ENCODE measurements at regions not wholly inside any gene's neighbourhood (a gene's known extent, or its start where the extent isn't known, plus 50 kb on each side); places are given as distances from the start of the nearest gene placed in this dataset.
"Not testable (repeated sequence)": the region's sequence is repeated elsewhere in the genome, so short reads cannot be mapped to it uniquely, and the experiment has no call there.

GRCh38 chr2:147614471-147614870 lies 230.4 kb upstream of the ACVR2A start:
- in situ Hi-C loops (cut with MboI; ENCODE audit: low sequenced_read_pairs) = no loop called here

- in situ Hi-C loops (cut with MboI; ENCODE audit: low sequenced_read_pairs) = no loop called here
Measured at GRCh38 chr2:147610496-147611040, 234.3 kb upstream of the ACVR2A start.

GRCh38 chr2:147609301-147609700 lies 235.5 kb upstream of the ACVR2A start:
- in situ Hi-C loops (cut with MboI; ENCODE audit: low sequenced_read_pairs) = no loop called here

GRCh38 chr2:147607379-147607778 lies 237.4 kb upstream of the ACVR2A start:
- in situ Hi-C loops (cut with MboI; ENCODE audit: low sequenced_read_pairs) = no loop called here

GRCh38 chr2:147603876-147604275 lies 241.0 kb upstream of the ACVR2A start:
- in situ Hi-C loops (cut with MboI; ENCODE audit: low sequenced_read_pairs) = no loop called here

GRCh38 chr2:147603447-147603846 lies 241.4 kb upstream of the ACVR2A start:
- in situ Hi-C loops (cut with MboI; ENCODE audit: low sequenced_read_pairs) = no loop called here

- in situ Hi-C loops (cut with MboI; ENCODE audit: low sequenced_read_pairs) = no loop called here
Measured at GRCh38 chr2:147600646-147601045, 244.2 kb upstream of the ACVR2A start.

GRCh38 chr2:147600223-147600622 lies 244.6 kb upstream of the ACVR2A start:
- in situ Hi-C loops (cut with MboI; ENCODE audit: low sequenced_read_pairs) = no loop called here

- in situ Hi-C loops (cut with MboI; ENCODE audit: low sequenced_read_pairs) = no loop called here
Measured at GRCh38 chr2:147595200-147595599, 249.6 kb upstream of the ACVR2A start.

- in situ Hi-C loops (cut with MboI; ENCODE audit: low sequenced_read_pairs) = no loop called here
Measured at GRCh38 chr2:147594038-147594437, 250.8 kb upstream of the ACVR2A start.

GRCh38 chr2:147592784-147593183 lies 252.0 kb upstream of the ACVR2A start:
- in situ Hi-C loops (cut with MboI; ENCODE audit: low sequenced_read_pairs) = not testable (repeated sequence)

GRCh38 chr2:147589127-147589526 lies 255.7 kb upstream of the ACVR2A start:
- in situ Hi-C loops (cut with MboI; ENCODE audit: low sequenced_read_pairs) = no loop called here

- in situ Hi-C loops (cut with MboI; ENCODE audit: low sequenced_read_pairs) = no loop called here
Measured at GRCh38 chr2:147588191-147588590, 256.6 kb upstream of the ACVR2A start.

GRCh38 chr2:147578529-147578928 lies 266.3 kb upstream of the ACVR2A start:
- in situ Hi-C loops (cut with MboI; ENCODE audit: low sequenced_read_pairs) = no loop called here

- in situ Hi-C loops (cut with MboI; ENCODE audit: low sequenced_read_pairs) = no loop called here
Measured at GRCh38 chr2:147577998-147578380, 266.8 kb upstream of the ACVR2A start.

GRCh38 chr2:147577323-147577997 lies 267.4 kb upstream of the ACVR2A start:
- in situ Hi-C loops (cut with MboI; ENCODE audit: low sequenced_read_pairs) = no loop called here

GRCh38 chr2:147575106-147575505 lies 269.7 kb upstream of the ACVR2A start:
- in situ Hi-C loops (cut with MboI; ENCODE audit: low sequenced_read_pairs) = no loop called here

- in situ Hi-C loops (cut with MboI; ENCODE audit: low sequenced_read_pairs) = no loop called here
Measured at GRCh38 chr2:147572622-147573021, 272.2 kb upstream of the ACVR2A start.

GRCh38 chr2:147569426-147569825 lies 275.4 kb upstream of the ACVR2A start:
- in situ Hi-C loops (cut with MboI; ENCODE audit: low sequenced_read_pairs) = no loop called here

GRCh38 chr2:147568109-147568508 lies 276.7 kb upstream of the ACVR2A start:
- in situ Hi-C loops (cut with MboI; ENCODE audit: low sequenced_read_pairs) = no loop called here

GRCh38 chr2:147567136-147567535 lies 277.7 kb upstream of the ACVR2A start:
- in situ Hi-C loops (cut with MboI; ENCODE audit: low sequenced_read_pairs) = no loop called here

- in situ Hi-C loops (cut with MboI; ENCODE audit: low sequenced_read_pairs) = no loop called here
Measured at GRCh38 chr2:147560810-147561535, 283.9 kb upstream of the ACVR2A start.
